ENCODE measurements at regions not wholly inside any gene's neighbourhood (a gene's known extent, or its start where the extent isn't known, plus 50 kb on each side); places are given as distances from the start of the nearest gene placed in this dataset.

- no peak for DNase-seq
These were observed 296.6 kb upstream of the LMCD1 start for GRCh38 chr3:8204853-8205650.

- DNase-seq = no peak
These were observed 295.7 kb upstream of the LMCD1 start for GRCh38 chr3:8205881-8206280.

- DNase-seq = no peak
These were observed 294.5 kb upstream of the LMCD1 start for GRCh38 chr3:8206971-8207617.

GRCh38 chr3:8210882-8211341, 290.7 kb upstream of the LMCD1 start:
- no peak for DNase-seq

- no peak for DNase-seq
These were observed 288.8 kb upstream of the LMCD1 start for GRCh38 chr3:8212794-8213193.

GRCh38 chr3:8213286-8213685, 288.3 kb upstream of the LMCD1 start:
- no peak for DNase-seq

- no peak for DNase-seq
These were observed 285.8 kb upstream of the LMCD1 start for GRCh38 chr3:8215821-8216220.

- no peak for DNase-seq
These were observed 283.2 kb upstream of the LMCD1 start for GRCh38 chr3:8218353-8218940.

- no peak for DNase-seq
These were observed 281.3 kb upstream of the LMCD1 start for GRCh38 chr3:8220291-8220690.

- no peak for DNase-seq
These were observed 277.9 kb upstream of the LMCD1 start for GRCh38 chr3:8223766-8224165.

GRCh38 chr3:8224941-8225340, 276.7 kb upstream of the LMCD1 start:
- DNase-seq = no peak

GRCh38 chr3:8233938-8234337, 267.7 kb upstream of the LMCD1 start:
- DNase-seq = no peak

- no peak for DNase-seq
These were observed 265.4 kb upstream of the LMCD1 start for GRCh38 chr3:8236264-8236663.

- no peak for DNase-seq
These were observed 263.7 kb upstream of the LMCD1 start for GRCh38 chr3:8237893-8238292.

- DNase-seq = no peak
These were observed 263.2 kb upstream of the LMCD1 start for GRCh38 chr3:8238432-8238831.

GRCh38 chr3:8239095-8239494, 262.5 kb upstream of the LMCD1 start:
- no peak for DNase-seq

GRCh38 chr3:8239718-8240695, 261.6 kb upstream of the LMCD1 start:
- peak in 1 of 2 donors; percentile 15 for DNase-seq

GRCh38 chr3:8246070-8246469, 255.6 kb upstream of the LMCD1 start:
- DNase-seq = no peak

GRCh38 chr3:8253201-8253600, 248.4 kb upstream of the LMCD1 start:
- no peak for DNase-seq

- DNase-seq = no peak
These were observed 247.1 kb upstream of the LMCD1 start for GRCh38 chr3:8254489-8254888.

GRCh38 chr3:8255725-8256124, 245.9 kb upstream of the LMCD1 start:
- no peak for DNase-seq

GRCh38 chr3:8256441-8257071, 245.1 kb upstream of the LMCD1 start:
- DNase-seq = no peak
